Natural killer cell (primary cell): ENCODE measurements at regions not wholly inside any gene's neighbourhood (a gene's known extent, or its start where the extent isn't known, plus 50 kb on each side); places are given as distances from the start of the nearest gene placed in this dataset.

Experiments used
- ATAC-seq, 3 donors: fragments of 150-1000 bp in 2 of 3; fragments of 200-7000 bp in 1 of 3; cut with Tn5 transposase; 1 replicate in 1 of 3; 2 replicates in 2 of 3; pipeline ENCODE4 v1.10.0; 2021; ENCODE audit warnings: mild to moderate bottlenecking in 2 of 3, moderate library complexity in 2 of 3
- DNase-seq, 2 donors: peaks; one replicate each; pipeline versions ENCODE4 v3.0.0 to v3.0.0-alpha.2; 2013 to 2021; ENCODE audit warnings: mixed read lengths in 1 of 2
- H3K27ac ChIP-seq: one replicate; pipeline ENCODE4 v1.5.1; 2013; ENCODE audit warnings: mild to moderate bottlenecking, low read length
- H3K27me3 ChIP-seq: one replicate; pipeline ENCODE4 v1.6.1; 2013; ENCODE audit warnings: low read length; ENCODE audit not compliant: control insufficient read depth, insufficient read depth
- H3K36me3 ChIP-seq: one replicate; pipeline ENCODE4 v1.6.1; 2013; ENCODE audit warnings: low read length; ENCODE audit not compliant: control insufficient read depth, insufficient read depth
- H3K4me1 ChIP-seq: one replicate; pipeline ENCODE4 v1.6.1; 2013; ENCODE audit warnings: low read length; ENCODE audit not compliant: control insufficient read depth, insufficient read depth
- H3K4me3 ChIP-seq: one replicate; pipeline ENCODE4 v1.5.1; 2013; ENCODE audit warnings: low read length
- H3K9me3 ChIP-seq: one replicate; pipeline ENCODE4 v1.6.1; 2013; ENCODE audit warnings: low read length; ENCODE audit not compliant: control insufficient read depth, insufficient read depth
- H3K27ac Mint-ChIP-seq, 2 donors: one replicate each; pipeline ENCODE4 v1.8.0; 2022; ENCODE audit warnings: mild to moderate bottlenecking in 2 of 2, mixed read lengths in 2 of 2, moderate library complexity in 1 of 2
- H3K27me3 Mint-ChIP-seq, 2 donors: one replicate each; pipeline ENCODE4 v1.8.0; 2022; ENCODE audit warnings: low read depth in 2 of 2, mixed read lengths in 2 of 2
- H3K36me3 Mint-ChIP-seq: one replicate; pipeline ENCODE4 v1.8.0; 2022; ENCODE audit warnings: mixed read lengths
- H3K4me1 Mint-ChIP-seq, 2 donors: one replicate each; pipeline ENCODE4 v1.8.0; 2022; ENCODE audit warnings: mixed read lengths in 2 of 2
- H3K4me3 Mint-ChIP-seq: one replicate; pipeline ENCODE4 v1.8.0; 2022; ENCODE audit warnings: mild to moderate bottlenecking, moderate library complexity, mixed read lengths
- H3K9me3 Mint-ChIP-seq, 2 donors: one replicate each; pipeline ENCODE4 v1.8.0; 2022; ENCODE audit warnings: mixed read lengths in 2 of 2
- WGBS: methylation state at CpG from one replicate; pipeline ENCODE4 v1.1.7; 2013; ENCODE audit warnings: missing lambda C conversion rate; ENCODE audit not compliant: insufficient coverage; 5-methylcytosine and 5-hydroxymethylcytosine counted together
- intact Hi-C: fragments of 100-400 bp; cut with micrococcal nuclease; formaldehyde crosslinking; loops from one replicate; pipeline ENCODE4 v1.14.2; 2022
- TF ChIP-seq, protein P1 (sequence below): fragments of 200-600 bp; IDR thresholded peaks from one replicate; pipeline ENCODE4 v1.8.0; 2022; ENCODE audit warnings: antibody characterized with exemption

DNA sequence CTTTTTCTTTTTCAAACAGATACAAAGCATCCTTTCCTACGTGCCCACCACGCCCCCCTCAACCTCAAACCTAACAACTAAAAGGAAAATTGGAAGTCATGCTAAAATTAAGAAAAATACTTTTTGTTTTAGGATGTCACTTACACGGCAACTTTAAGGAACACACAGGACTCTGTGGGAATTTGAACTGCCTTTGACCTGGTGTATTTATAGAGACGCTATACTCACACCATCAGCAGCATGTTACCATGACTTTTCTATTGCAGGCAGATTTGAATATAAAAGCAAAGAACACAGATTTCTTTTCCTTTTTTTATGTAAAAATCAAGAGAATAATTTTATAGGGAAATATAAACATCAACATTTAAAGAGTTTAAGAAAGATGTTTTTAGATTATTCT, 198.2 kb downstream of the SIPA1L2 start:
- Histone ChIP-seq H3K4me1 (no peaks in the 10 kb centered on the region), H3K27me3 (no peaks in the 10 kb centered on the region), H3K27ac (no peak overlapping the region), H3K9me3 (no peaks in the 10 kb centered on the region), H3K4me3 (no peak overlapping the region), H3K36me3 (no peaks in the 10 kb centered on the region)
- WGBS, result 90% methylated on average over 2 of the region's 4 CpGs
- no peaks in the 10 kb centered on the region for H3K36me3 Mint-ChIP-seq
- intact Hi-C loops, result no loop called here
- no peaks in the 10 kb centered on the region for H3K4me1 Mint-ChIP-seq
- no peak overlapping the region for H3K27ac Mint-ChIP-seq
- TF ChIP-seq, protein P1, sequence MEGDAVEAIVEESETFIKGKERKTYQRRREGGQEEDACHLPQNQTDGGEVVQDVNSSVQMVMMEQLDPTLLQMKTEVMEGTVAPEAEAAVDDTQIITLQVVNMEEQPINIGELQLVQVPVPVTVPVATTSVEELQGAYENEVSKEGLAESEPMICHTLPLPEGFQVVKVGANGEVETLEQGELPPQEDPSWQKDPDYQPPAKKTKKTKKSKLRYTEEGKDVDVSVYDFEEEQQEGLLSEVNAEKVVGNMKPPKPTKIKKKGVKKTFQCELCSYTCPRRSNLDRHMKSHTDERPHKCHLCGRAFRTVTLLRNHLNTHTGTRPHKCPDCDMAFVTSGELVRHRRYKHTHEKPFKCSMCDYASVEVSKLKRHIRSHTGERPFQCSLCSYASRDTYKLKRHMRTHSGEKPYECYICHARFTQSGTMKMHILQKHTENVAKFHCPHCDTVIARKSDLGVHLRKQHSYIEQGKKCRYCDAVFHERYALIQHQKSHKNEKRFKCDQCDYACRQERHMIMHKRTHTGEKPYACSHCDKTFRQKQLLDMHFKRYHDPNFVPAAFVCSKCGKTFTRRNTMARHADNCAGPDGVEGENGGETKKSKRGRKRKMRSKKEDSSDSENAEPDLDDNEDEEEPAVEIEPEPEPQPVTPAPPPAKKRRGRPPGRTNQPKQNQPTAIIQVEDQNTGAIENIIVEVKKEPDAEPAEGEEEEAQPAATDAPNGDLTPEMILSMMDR, result no peak
- H3K4me3 Mint-ChIP-seq, result no peak overlapping the region
- H3K27me3 Mint-ChIP-seq, result peaks cover 7 to 37% of the 10 kb centered on the region in 2 donors
- no peaks in the 10 kb centered on the region for H3K9me3 Mint-ChIP-seq
- DNase-seq (no peak), ATAC-seq (no peak)

DNA sequence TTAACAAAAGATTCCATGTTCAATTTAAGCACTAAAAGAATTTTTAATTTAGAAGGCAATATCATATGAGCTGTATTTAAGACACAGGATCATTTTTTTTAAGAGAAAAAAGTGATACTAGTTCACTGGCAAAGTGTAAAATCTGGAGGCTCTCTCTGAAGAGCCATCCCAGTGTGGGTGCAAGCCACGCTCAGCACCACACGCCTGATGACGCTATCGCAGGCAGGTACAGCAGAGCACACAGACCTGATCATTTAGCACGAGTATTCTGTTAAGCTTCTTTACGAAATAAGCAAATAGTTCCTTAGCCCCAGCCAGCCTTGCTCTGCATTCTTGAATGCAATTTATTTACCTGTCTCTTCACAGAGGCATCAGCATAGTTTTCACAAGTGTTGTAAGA, 198.6 kb downstream of the SIPA1L2 start:
- DNase-seq, result no peak
- H3K4me1 ChIP-seq, result no peaks in the 10 kb centered on the region
- no peaks in the 10 kb centered on the region for H3K27me3 ChIP-seq
- WGBS, result 96% methylated on average over 6 of the region's 6 CpGs
- Mint-ChIP-seq H3K4me3 (no peak overlapping the region), H3K36me3 (no peaks in the 10 kb centered on the region), H3K27ac (no peak overlapping the region), H3K27me3 (peaks cover 7 to 37% of the 10 kb centered on the region in 2 donors), H3K9me3 (no peaks in the 10 kb centered on the region), H3K4me1 (no peaks in the 10 kb centered on the region)
- ATAC-seq, result no peak
- no peaks in the 10 kb centered on the region for H3K36me3 ChIP-seq
- TF ChIP-seq, protein P1, result no peak
- no peak overlapping the region for H3K4me3 ChIP-seq
- H3K27ac ChIP-seq, result no peak overlapping the region
- intact Hi-C loops, result no loop called here
- H3K9me3 ChIP-seq, result no peaks in the 10 kb centered on the region

DNA sequence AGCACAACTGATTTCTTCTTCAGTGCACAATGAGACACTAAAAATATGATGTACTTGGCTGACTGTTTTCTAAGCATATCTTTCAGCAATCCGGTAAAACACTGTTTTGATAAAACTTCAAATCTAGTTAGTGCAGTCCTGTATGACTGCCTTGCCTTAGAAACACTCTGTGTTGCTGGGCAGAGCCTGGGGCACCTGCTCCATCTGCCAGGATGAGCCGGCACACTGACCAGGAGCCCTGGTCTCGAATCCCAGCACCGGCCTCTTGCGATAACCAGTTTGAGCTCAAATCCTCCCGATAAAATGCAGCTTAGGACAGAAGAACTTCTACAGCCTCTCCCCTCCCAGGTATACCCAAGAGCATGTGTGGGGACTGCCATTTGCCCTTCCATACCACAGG, 199.5 kb downstream of the SIPA1L2 start:
- H3K27ac Mint-ChIP-seq, result no peak overlapping the region
- no peaks in the 10 kb centered on the region for H3K27me3 ChIP-seq
- no peaks in the 10 kb centered on the region for H3K4me1 ChIP-seq
- no peaks in the 10 kb centered on the region for H3K36me3 ChIP-seq
- H3K4me3 Mint-ChIP-seq, result no peak overlapping the region
- 96% methylated on average over 6 of the region's 6 CpGs for WGBS
- H3K27me3 Mint-ChIP-seq, result peaks cover 8 to 37% of the 10 kb centered on the region in 2 donors
- no peaks in the 10 kb centered on the region for H3K9me3 ChIP-seq
- H3K27ac ChIP-seq, result no peak overlapping the region
- no peak overlapping the region for H3K4me3 ChIP-seq
- no peak for DNase-seq
- intact Hi-C loops, result no loop called here
- H3K4me1 Mint-ChIP-seq, result no peaks in the 10 kb centered on the region
- no peak for ATAC-seq
- H3K36me3 Mint-ChIP-seq, result no peaks in the 10 kb centered on the region
- TF ChIP-seq, protein P1, result no peak
- no peaks in the 10 kb centered on the region for H3K9me3 Mint-ChIP-seq

DNA sequence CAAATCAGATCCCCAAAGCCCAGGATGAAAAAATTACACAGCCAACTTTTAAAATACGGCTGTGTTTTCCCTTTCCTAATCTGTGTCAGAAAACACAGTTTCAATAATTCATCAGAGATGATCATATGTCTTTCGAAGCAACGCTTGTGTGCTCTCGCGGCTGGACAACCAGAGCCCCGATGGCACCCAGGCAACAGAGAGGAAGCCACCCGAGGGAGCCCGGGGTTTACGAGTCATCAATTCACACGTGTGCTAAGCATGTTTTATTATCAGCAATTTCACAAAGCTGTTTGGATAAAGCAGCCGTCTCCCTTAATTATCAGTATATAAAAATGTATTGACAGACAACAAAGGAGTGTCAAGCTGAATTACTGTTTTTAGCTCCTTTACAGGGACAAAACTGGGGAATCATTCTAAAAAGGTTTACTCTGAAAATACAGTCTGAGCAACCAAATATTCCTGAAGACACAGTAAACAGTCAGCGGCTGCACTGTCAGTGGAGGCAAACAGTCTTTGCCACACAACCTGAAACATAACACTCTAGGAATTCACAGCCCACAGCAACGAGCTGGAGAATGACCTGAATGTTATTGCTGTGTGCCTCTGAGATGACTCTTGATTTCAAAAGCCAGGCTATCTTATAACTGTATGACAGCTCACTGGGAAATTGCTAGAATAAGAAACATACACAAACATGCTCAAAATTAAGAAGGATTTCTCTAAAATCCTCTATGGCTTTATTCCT, 201.0 kb downstream of the SIPA1L2 start:
- no peaks in the 10 kb centered on the region for H3K36me3 ChIP-seq
- H3K27ac ChIP-seq, result no peak overlapping the region
- no peaks in the 10 kb centered on the region for H3K4me1 ChIP-seq
- TF ChIP-seq, protein P1, result no peak
- no peaks in the 10 kb centered on the region for H3K27me3 ChIP-seq
- Mint-ChIP-seq H3K9me3 (no peaks in the 10 kb centered on the region), H3K4me3 (no peak overlapping the region), H3K27ac (no peak overlapping the region), H3K4me1 (no peaks in the 10 kb centered on the region), H3K27me3 (peaks cover 9 to 37% of the 10 kb centered on the region in 2 donors), H3K36me3 (no peaks in the 10 kb centered on the region)
- no peak for ATAC-seq
- no peak for DNase-seq
- intact Hi-C loops, result no loop called here
- WGBS, result 88% methylated on average over 12 of the region's 13 CpGs
- no peaks in the 10 kb centered on the region for H3K9me3 ChIP-seq
- H3K4me3 ChIP-seq, result no peak overlapping the region
